ENCODE measurements at regions not wholly inside any gene's neighbourhood (a gene's known extent, or its start where the extent isn't known, plus 50 kb on each side); places are given as distances from the start of the nearest gene placed in this dataset.

DNA sequence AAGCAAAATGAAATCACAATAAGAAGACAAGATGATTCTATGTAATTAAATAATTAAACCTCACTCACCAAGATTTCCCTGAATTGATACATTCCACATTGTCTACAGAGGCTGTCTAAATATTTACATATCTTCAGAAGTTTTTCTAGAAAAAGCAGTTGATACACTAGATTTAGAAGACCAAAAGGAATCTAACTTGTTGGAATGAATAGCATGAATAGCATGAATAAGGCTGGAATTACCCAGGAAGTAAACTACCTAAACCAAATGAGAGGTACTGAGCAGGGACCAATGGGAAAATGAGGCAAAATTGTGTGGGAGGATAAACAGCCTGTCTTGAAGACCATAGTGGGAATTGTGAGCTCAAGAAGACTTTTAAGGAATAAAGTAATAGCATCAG, 479.7 kb downstream of the TXNL1 start:
- no peak for DNase-seq
- H3K4me3 ChIP-seq (ENCODE audit: insufficient read depth, low read depth, low read length) = no peak overlapping the region

DNA sequence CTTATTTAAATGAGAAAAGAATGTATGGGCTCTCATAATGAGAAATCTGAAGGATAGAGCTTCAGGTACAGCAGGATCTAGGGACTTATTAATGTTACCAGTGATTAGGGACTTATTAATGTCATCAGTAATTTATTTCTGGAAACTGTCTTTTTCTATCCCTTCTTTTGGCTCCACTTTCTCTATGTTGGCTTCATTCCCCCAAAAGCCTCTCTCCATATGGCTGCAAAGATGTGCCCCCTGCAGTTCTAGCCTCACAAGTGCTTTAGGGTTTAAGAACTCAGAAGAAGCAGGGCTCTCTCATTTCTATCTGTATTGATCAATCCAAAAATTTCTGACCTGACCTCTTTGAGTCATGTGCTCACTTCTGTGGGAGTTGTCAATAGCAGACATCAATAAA, 480.9 kb downstream of the TXNL1 start:
- Histone ChIP-seq H3K36me3 (replicated peaks; ENCODE audit: control insufficient read depth, insufficient read depth, low read length) (no peaks in the 10 kb centered on the region), H3K4me3 (ENCODE audit: insufficient read depth, low read depth, low read length) (no peak overlapping the region), H3K27me3 (ENCODE audit: control insufficient read depth, insufficient read depth, low read length) (no peaks in the 10 kb centered on the region)
- no peak for DNase-seq

More for the DNA sequence above, 479.7 kb downstream of the TXNL1 start:
- H3K27me3 ChIP-seq (ENCODE audit: control insufficient read depth, insufficient read depth, low read length) = no peaks in the 10 kb centered on the region
- H3K36me3 ChIP-seq (replicated peaks; ENCODE audit: control insufficient read depth, insufficient read depth, low read length) = no peaks in the 10 kb centered on the region

DNA sequence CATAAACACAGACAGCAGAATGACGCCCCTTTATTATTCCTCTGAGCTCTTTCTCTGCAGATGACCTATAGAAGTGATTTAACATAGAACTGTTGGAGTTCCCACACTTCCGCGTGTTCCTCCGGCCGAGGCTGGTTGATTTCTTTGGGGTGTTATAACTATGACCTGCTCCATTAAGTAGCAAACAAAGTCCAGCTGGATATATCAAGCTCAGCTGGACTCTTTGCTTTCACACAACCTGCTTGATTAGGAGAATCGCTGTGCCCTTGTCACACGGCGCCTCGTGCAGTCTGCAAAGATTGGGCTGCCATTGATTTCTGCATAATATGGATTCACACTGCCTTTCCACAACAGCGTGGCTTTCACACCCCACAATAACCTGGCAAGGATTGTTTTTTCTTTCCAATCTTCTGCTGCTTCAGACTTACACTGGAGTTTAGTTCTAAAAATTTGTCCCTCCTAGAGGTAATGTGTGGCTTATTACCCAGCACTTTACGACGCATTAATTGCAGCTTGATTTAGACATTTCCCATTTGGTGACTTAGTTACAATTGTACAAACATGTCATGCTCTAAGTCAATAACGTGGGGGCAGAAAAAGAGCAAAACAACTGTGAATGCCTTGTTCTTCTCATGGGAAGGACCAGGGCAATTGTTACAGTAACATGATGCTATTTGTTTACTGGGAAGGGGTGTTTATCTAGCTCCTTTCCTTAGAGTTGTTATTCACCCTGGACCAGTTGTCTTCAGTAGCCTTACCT, 485.7 kb downstream of the TXNL1 start:
- DNase-seq = no peak
- no peak overlapping the region for H3K4me3 ChIP-seq (ENCODE audit: insufficient read depth, low read depth, low read length)
- H3K27me3 ChIP-seq (ENCODE audit: control insufficient read depth, insufficient read depth, low read length) = no peaks in the 10 kb centered on the region
- H3K36me3 ChIP-seq (replicated peaks; ENCODE audit: control insufficient read depth, insufficient read depth, low read length) = no peaks in the 10 kb centered on the region

DNA sequence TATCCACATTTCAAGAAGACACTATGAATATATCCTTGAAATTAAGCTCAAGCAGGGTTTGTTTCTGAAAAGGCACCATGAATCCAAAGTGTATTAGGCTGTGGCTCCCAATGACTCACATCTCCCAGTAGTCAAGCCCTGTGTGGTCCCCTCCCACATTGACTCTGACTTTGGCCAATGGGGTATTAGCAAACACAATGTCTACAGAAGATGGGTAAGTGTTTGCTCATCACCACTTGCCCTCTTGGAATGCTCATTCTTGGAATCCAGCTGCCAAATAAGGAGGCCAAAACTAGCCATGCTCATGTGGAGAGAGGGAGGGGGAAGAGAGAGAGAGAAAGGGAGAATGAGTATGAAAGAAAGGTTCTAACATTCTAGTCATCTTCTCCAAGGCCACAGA, 490.0 kb downstream of the TXNL1 start:
- Histone ChIP-seq H3K27me3 (ENCODE audit: control insufficient read depth, insufficient read depth, low read length) (no peaks in the 10 kb centered on the region), H3K36me3 (replicated peaks; ENCODE audit: control insufficient read depth, insufficient read depth, low read length) (no peaks in the 10 kb centered on the region)
- no peak for DNase-seq

DNA sequence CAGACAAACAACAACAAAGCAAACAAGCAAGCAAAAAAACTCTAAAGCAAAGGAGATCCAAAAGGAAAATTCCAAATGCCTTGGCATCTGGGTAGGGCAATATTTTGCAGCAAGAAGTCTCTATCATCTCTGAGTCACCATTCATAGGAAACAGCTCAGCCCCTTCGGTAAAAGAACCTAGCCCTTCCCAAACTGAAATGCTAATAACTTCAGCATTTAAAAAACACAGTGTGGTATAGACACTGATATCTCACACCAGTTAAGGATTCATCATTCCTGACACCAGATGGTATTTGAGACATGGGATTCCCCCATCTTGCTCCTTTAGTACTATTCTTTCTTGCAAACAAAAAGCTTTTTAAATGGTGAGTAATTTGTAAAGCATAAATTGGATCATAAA, 491.8 kb downstream of the TXNL1 start:
- Histone ChIP-seq H3K27me3 (ENCODE audit: control insufficient read depth, insufficient read depth, low read length) (no peaks in the 10 kb centered on the region), H3K4me3 (ENCODE audit: insufficient read depth, low read depth, low read length) (no peak overlapping the region), H3K36me3 (replicated peaks; ENCODE audit: control insufficient read depth, insufficient read depth, low read length) (no peaks in the 10 kb centered on the region)
- DNase-seq = no peak

More for the DNA sequence above, 490.0 kb downstream of the TXNL1 start:
- no peak overlapping the region for H3K4me3 ChIP-seq (ENCODE audit: insufficient read depth, low read depth, low read length)

DNA sequence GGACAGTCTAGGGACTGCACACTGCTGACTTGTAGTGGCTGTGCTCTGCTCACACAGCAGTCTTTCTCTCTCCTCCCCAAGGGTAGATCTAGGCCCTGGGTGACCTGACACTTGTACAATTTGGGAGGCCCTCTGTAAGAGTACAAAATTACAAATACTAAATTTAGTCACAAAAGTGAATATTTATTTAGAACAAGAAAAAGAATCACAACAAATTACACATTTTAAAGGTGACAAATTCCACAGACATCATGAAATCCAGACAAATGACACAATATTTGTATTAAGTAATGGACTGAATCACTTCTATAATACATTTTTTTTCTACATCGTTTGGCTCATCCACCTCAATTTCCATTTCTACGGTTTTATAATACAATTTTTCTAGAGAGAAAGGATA, 496.4 kb downstream of the TXNL1 start:
- H3K4me3 ChIP-seq (ENCODE audit: insufficient read depth, low read depth, low read length) = no peak overlapping the region
- no peaks in the 10 kb centered on the region for H3K27me3 ChIP-seq (ENCODE audit: control insufficient read depth, insufficient read depth, low read length)
- H3K36me3 ChIP-seq (replicated peaks; ENCODE audit: control insufficient read depth, insufficient read depth, low read length) = no peaks in the 10 kb centered on the region
- DNase-seq = no peak

DNA sequence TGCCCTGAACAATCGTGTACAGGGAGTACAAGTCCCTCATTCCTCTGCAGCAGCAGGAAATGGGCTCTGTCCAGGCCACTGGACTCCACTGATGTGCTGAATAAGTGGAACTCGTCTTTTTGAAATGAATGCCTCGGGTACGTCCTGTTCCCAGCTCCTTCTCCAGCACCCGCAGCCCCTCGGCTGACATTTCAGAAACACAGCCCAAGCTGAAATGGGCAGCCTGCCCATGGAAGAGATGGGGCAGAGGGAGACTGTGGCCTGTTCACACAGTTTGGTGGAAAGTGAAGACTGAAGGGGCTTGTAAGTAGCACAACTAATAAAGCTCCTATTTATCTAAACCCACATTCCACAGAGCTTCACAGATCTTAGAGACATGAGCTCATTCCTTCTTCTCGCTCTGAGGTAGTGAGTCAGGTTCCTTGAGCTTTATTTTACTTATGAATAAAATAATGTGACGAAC, 498.6 kb downstream of the TXNL1 start:
- H3K27me3 ChIP-seq (ENCODE audit: control insufficient read depth, insufficient read depth, low read length) = no peaks in the 10 kb centered on the region
- H3K4me3 ChIP-seq (ENCODE audit: insufficient read depth, low read depth, low read length) = no peak overlapping the region
- H3K36me3 ChIP-seq (replicated peaks; ENCODE audit: control insufficient read depth, insufficient read depth, low read length) = no peaks in the 10 kb centered on the region
- DNase-seq = no peak

DNA sequence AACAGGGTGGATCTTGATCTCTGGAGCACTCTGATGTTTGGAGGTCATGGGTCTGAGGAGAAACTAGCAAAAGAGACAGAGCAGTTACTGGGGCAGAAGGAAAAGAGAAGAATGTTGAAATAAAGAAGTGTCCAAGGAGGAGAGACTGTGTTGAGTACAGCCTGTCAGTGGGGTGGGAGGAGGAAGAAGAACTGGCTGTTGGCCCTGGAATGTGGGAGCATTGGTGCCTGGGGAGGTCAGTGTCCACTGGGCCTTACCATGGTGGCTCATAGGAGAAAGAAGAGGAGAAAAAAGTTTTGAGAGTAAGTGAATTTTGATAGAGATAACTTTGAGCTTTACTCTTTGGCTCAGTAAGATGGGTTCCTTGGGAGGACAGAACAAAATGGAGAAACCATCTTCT, 499.0 kb downstream of the TXNL1 start:
- H3K36me3 ChIP-seq (replicated peaks; ENCODE audit: control insufficient read depth, insufficient read depth, low read length) = no peaks in the 10 kb centered on the region
- DNase-seq = no peak
- no peak overlapping the region for H3K4me3 ChIP-seq (ENCODE audit: insufficient read depth, low read depth, low read length)

DNA sequence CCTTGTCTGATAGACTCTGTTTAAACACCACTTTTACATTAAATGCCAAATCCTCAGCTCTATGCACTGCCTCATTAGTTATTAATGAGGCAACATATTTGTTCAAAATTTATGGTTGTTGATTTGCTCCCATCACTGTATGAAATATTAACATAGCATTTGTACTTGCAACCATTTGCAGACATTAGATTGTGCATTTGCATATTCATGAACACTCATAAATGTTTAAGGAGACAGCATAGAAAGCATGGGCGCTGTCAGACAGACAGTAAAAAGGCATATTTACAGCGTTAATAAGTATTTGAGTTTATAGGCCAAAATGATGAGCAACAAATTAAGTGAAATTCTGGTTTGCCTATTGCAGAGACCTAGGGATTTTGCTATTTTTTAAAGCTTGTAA, 502.3 kb downstream of the TXNL1 start:
- Histone ChIP-seq H3K27me3 (ENCODE audit: control insufficient read depth, insufficient read depth, low read length) (no peaks in the 10 kb centered on the region), H3K36me3 (replicated peaks; ENCODE audit: control insufficient read depth, insufficient read depth, low read length) (no peaks in the 10 kb centered on the region), H3K4me3 (ENCODE audit: insufficient read depth, low read depth, low read length) (no peak overlapping the region)
- DNase-seq = no peak

More for the DNA sequence above, 499.0 kb downstream of the TXNL1 start:
- no peaks in the 10 kb centered on the region for H3K27me3 ChIP-seq (ENCODE audit: control insufficient read depth, insufficient read depth, low read length)

DNA sequence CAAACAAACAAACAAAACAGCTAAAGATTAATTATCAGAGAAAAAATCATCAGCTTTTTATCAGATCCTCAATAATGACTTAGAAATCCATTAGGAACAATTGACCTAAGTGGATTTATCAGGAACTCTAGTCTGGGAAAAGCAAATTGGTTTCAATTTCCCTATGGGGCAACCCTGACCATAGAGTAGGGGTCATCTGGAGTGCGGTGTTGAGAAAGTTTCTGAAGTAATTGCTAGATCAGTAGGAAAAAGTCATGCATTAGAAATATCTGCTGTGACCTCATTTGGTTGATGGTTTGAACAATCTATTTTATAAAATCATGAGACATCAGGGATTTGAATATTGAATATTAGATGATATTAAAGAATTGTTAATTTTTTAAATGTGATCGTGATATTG, 507.9 kb downstream of the TXNL1 start:
- Histone ChIP-seq H3K36me3 (replicated peaks; ENCODE audit: control insufficient read depth, insufficient read depth, low read length) (no peaks in the 10 kb centered on the region), H3K4me3 (ENCODE audit: insufficient read depth, low read depth, low read length) (no peak overlapping the region), H3K27me3 (ENCODE audit: control insufficient read depth, insufficient read depth, low read length) (no peaks in the 10 kb centered on the region)
- DNase-seq = no peak

DNA sequence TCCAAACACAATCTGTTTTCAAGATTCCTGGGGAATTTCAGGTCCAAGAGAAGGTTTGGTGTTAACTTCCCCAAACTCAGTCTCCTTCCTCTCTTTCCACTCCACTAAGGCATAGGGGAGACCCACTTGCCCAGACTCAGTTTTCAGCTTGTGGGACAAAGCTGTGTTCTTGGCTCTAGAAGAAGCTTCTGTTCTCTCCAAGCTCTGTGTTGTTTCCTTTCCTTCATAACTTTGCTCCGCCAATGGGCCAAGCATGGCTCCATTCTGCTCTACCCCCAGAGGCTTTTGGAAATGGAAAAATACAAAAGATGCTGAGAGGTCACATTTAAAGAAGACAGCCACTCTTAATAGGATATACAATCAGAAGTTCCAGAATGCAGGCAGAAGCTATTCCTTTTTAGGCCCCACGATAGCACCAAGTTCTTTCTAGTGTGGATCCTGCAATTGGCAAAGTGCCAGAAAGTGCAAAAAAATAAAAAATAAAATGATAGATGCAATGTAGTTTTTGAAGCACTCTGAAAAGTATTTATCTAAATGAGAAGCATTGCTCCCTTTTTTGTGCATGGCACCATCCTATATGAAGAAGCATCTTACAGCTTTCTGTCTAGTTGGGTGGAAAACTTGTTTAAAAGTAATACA, 510.1 kb downstream of the TXNL1 start:
- DNase-seq = no peak
- H3K36me3 ChIP-seq (replicated peaks; ENCODE audit: control insufficient read depth, insufficient read depth, low read length) = no peaks in the 10 kb centered on the region
- no peaks in the 10 kb centered on the region for H3K27me3 ChIP-seq (ENCODE audit: control insufficient read depth, insufficient read depth, low read length)
- no peak overlapping the region for H3K4me3 ChIP-seq (ENCODE audit: insufficient read depth, low read depth, low read length)

DNA sequence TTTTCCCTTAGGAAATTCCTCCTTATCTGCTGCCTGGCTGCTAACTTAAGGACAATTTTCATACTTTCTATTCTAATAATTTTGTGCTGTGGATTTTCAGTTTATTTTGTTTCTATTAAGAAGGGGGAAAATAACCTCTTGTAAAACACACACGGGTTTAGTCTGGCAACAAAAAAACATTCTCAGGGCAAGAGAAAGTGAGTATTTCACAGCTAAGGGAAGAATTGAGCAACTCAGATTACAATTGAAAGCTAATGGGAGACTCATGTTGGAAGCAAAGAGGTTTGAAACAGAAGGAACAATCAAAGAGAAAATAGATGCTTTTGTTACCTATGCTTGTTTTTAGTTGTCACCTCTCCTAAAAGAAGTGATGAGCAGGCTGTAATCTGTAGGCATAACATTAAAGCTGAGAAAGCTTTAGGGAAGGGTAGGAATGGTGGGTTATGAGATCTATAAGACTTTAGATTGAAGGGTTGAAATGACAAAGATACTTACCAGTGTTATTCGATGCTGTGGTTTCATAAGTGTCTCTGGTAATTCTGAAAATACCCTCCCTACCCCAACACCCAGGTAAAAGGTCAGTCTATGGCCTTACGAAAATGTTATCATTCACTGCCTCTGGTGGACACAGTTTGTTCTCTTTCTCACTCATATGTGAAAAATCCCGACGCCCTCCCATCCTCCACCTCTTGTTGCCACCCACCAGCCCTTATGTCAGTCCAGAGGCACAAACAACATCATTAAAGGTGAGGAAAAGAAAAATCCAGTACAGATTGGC, 510.9 kb downstream of the TXNL1 start:
- no peak for DNase-seq
- no peaks in the 10 kb centered on the region for H3K27me3 ChIP-seq (ENCODE audit: control insufficient read depth, insufficient read depth, low read length)
- no peak overlapping the region for H3K4me3 ChIP-seq (ENCODE audit: insufficient read depth, low read depth, low read length)

DNA sequence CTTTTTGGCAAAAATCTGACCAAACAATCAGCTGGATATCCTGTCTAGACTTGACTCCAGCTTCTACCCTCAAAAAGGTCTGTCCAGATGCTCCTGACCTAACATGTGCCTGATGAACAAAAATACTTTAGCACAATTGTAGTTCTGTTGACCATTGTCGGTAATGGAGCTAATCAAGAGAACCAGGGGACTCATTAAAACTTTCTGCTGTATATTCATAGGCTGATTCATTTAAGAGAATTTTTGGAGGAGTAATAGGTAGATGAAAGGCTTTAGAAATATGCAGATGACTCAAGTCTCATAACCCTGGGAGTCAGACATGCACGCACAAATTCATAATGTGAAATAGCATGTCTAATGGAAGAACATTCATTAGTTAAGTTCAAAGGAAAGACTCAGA, 514.2 kb downstream of the TXNL1 start:
- no peaks in the 10 kb centered on the region for H3K36me3 ChIP-seq (replicated peaks; ENCODE audit: control insufficient read depth, insufficient read depth, low read length)
- H3K4me3 ChIP-seq (ENCODE audit: insufficient read depth, low read depth, low read length) = no peak overlapping the region
- no peak for DNase-seq
- no peaks in the 10 kb centered on the region for H3K27me3 ChIP-seq (ENCODE audit: control insufficient read depth, insufficient read depth, low read length)

More for the DNA sequence above, 510.9 kb downstream of the TXNL1 start:
- no peaks in the 10 kb centered on the region for H3K36me3 ChIP-seq (replicated peaks; ENCODE audit: control insufficient read depth, insufficient read depth, low read length)

DNA sequence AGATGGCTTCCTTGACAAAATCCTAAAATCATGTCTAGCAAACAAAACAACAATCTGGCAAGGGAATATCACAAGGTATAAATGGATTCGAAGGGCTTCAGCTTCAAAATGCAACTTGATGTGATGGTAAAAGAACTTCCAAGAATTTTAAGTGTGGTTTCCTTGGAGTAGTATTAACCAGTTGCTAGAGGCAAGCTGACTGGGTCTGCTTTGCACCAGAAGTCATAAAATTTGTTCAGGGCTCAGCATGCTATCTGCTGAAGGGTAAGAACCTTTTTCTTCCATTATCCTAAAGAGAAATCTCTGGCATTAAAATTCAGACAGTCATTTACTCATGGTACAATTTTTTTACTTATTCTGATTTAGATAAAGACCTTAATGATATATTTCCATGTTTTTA, 516.7 kb downstream of the TXNL1 start:
- Histone ChIP-seq H3K36me3 (replicated peaks; ENCODE audit: control insufficient read depth, insufficient read depth, low read length) (no peaks in the 10 kb centered on the region), H3K27me3 (ENCODE audit: control insufficient read depth, insufficient read depth, low read length) (no peaks in the 10 kb centered on the region), H3K4me3 (ENCODE audit: insufficient read depth, low read depth, low read length) (no peak overlapping the region)
- no peak for DNase-seq

DNA sequence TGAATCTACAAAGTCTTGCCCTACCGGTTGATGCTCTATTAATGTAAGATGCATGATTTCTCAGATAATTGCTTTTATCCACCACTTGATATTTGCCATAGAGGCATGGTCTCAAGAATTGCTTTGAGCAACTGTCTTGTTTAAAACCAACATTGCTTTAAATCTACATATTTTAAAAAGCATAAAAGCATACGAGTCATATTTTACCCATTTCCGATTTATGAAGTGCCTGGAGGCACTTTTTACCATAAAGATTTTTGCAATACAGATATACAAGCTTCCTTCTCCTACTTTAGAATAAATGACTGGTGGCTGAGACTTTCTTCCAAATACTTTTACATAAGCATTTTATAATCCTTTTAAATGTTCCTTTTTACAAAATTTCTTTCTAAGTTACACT, 517.6 kb downstream of the TXNL1 start:
- H3K4me3 ChIP-seq (ENCODE audit: insufficient read depth, low read depth, low read length) = no peak overlapping the region
- no peaks in the 10 kb centered on the region for H3K36me3 ChIP-seq (replicated peaks; ENCODE audit: control insufficient read depth, insufficient read depth, low read length)
- H3K27me3 ChIP-seq (ENCODE audit: control insufficient read depth, insufficient read depth, low read length) = no peaks in the 10 kb centered on the region
- DNase-seq = no peak

All from H7 (cell line).